ENCODE measurements at regions not wholly inside any gene's neighbourhood (a gene's known extent, or its start where the extent isn't known, plus 50 kb on each side); places are given as distances from the start of the nearest gene placed in this dataset.

GRCh38 chr2:88826399-88826798 is 134.9 kb downstream of the RPIA start:
- in situ Hi-C loops (cut with MboI; ENCODE audit: low pct_unique_long_range_greater_than_20kb in 2 of 9, low sequenced_read_pairs in 9 of 9, unreplicated experiment in 9 of 9), result no loop called here
- Histone ChIP-seq H3K4me1 (replicated peaks in 1 of 2) (no peaks in the 10 kb centered on the region), H3K4me3 (no peak overlapping the region), H3K27ac (no peak overlapping the region)
- WGBS, 10 experiments, result 7 to 64% (median 56%) methylated on average over 1 to 3 of the region's 4 CpGs; no CpG with 5 or more reads in 2 of the 10 experiments
- ATAC-seq (replicated peaks in 6 of 8), result no peak

- ATAC-seq (replicated peaks in 6 of 8), result no peak
These were observed 136.3 kb downstream of the RPIA start for GRCh38 chr2:88827821-88828220.

GRCh38 chr2:88828397-88829137 is 137.1 kb downstream of the RPIA start:
- ATAC-seq (replicated peaks in 6 of 8), result peak in 2 of 8 experiments; percentile 15 to 22
- 17 to 89% (median 73%) methylated on average over 1 to 5 of the region's 13 CpGs; no CpG with 5 or more reads in 5 of the 10 experiments for WGBS, 10 experiments
- no peak overlapping the region for H3K27ac ChIP-seq
- in situ Hi-C loops (cut with MboI; ENCODE audit: low pct_unique_long_range_greater_than_20kb in 2 of 9, low sequenced_read_pairs in 9 of 9, unreplicated experiment in 9 of 9), result no loop called here
- no peaks in the 10 kb centered on the region for H3K4me1 ChIP-seq (replicated peaks in 1 of 2)
- H3K4me3 ChIP-seq, result no peak overlapping the region

More at GRCh38 chr2:88827821-88828220, 136.3 kb downstream of the RPIA start:
- 47 to 93% (median 87%) methylated on average over 2 to 6 of the region's 6 CpGs; no CpG with 5 or more reads in 3 of the 10 experiments for WGBS, 10 experiments
- H3K4me1 ChIP-seq (replicated peaks in 1 of 2), result no peaks in the 10 kb centered on the region
- no peak overlapping the region for H3K27ac ChIP-seq
- in situ Hi-C loops (cut with MboI; ENCODE audit: low pct_unique_long_range_greater_than_20kb in 2 of 9, low sequenced_read_pairs in 9 of 9, unreplicated experiment in 9 of 9), result no loop called here
- H3K4me3 ChIP-seq, result no peak overlapping the region

GRCh38 chr2:88829607-88830463 is 138.4 kb downstream of the RPIA start:
- no peak overlapping the region for H3K4me3 ChIP-seq
- WGBS, 10 experiments, result 8 to 64% (median 35%) methylated on average over 1 to 5 of the region's 5 CpGs
- no peak for ATAC-seq (replicated peaks in 6 of 8)
- no peak overlapping the region for H3K27ac ChIP-seq
- in situ Hi-C loops (cut with MboI; ENCODE audit: low pct_unique_long_range_greater_than_20kb in 2 of 9, low sequenced_read_pairs in 9 of 9, unreplicated experiment in 9 of 9), result no loop called here
- no peaks in the 10 kb centered on the region for H3K4me1 ChIP-seq (replicated peaks in 1 of 2)

DNA sequence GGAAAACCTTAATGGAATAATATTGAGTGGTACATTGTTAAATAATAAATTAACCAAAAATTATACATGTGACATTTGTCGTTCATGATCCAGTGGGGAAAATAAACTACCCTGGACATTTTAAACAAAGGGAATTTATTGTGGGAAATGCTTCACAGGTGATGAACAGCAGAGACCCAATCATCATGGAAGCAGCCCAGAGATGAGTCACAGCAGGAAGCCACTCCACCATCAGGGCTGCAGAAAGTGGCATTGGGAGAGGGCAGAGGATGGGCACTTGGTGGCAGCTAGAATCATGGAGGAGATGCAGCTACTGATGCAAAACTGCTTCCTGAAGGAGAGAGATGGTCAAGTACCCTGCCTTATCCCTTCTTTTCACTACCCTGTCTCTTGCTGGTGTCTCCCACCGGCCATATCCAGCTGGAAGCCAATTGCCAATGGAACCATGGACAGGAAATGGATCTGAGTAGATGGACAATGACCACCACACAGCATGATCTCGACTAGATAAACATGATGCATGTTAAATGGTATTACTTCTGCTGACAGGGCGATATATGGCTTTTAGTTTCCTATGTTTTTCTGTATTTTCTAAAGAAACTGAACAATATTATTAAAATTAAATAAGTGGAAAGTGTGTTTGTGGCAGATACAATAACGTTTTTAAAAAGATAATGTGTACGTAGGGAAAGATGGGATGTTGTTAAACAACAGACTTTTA is 139.8 kb downstream of the RPIA start:
- in situ Hi-C loops (cut with MboI; ENCODE audit: low pct_unique_long_range_greater_than_20kb in 2 of 9, low sequenced_read_pairs in 9 of 9, unreplicated experiment in 9 of 9), result no loop called here
- H3K4me3 ChIP-seq, result no peak overlapping the region
- no peak for ATAC-seq (replicated peaks in 6 of 8)
- WGBS, 10 experiments, result 20 to 61% (median 37%) methylated on average over 2 to 6 of the region's 6 CpGs
- no peak overlapping the region for H3K27ac ChIP-seq
- H3K4me1 ChIP-seq (replicated peaks in 1 of 2), result no peaks in the 10 kb centered on the region

GRCh38 chr2:88831792-88832248 is 140.3 kb downstream of the RPIA start:
- Histone ChIP-seq H3K4me1 (replicated peaks in 1 of 2) (no peaks in the 10 kb centered on the region), H3K4me3 (no peak overlapping the region), H3K27ac (no peak overlapping the region)
- 0 to 100% (median 22%) methylated on average over 1 to 6 of the region's 7 CpGs; no CpG with 5 or more reads in 3 of the 10 experiments for WGBS, 10 experiments
- ATAC-seq (replicated peaks in 6 of 8), result peak in 4 of 8 experiments; percentile 62 to 96 (median 86)
- in situ Hi-C loops (cut with MboI; ENCODE audit: low pct_unique_long_range_greater_than_20kb in 2 of 9, low sequenced_read_pairs in 9 of 9, unreplicated experiment in 9 of 9), result no loop called here

GRCh38 chr2:88832311-88832991 is 141.0 kb downstream of the RPIA start:
- in situ Hi-C loops (cut with MboI; ENCODE audit: low pct_unique_long_range_greater_than_20kb in 2 of 9, low sequenced_read_pairs in 9 of 9, unreplicated experiment in 9 of 9), result no loop called here
- Histone ChIP-seq H3K4me1 (replicated peaks in 1 of 2) (no peaks in the 10 kb centered on the region), H3K4me3 (no peak overlapping the region), H3K27ac (no peak overlapping the region)
- no peak for ATAC-seq (replicated peaks in 6 of 8)
- whole genome bisulfite sequencing, 10 experiments, result 29 to 100% (median 60%) methylated on average over 1 to 5 of the region's 8 CpGs; no CpG with 5 or more reads in 3 of the 10 experiments

GRCh38 chr2:88832992-88833389 is 141.5 kb downstream of the RPIA start:
- 71 to 100% (median 88%) methylated on average over 1 of the region's 1 CpG; no CpG with 5 or more reads in 4 of the 10 experiments for WGBS, 10 experiments
- H3K4me1 ChIP-seq (replicated peaks in 1 of 2), result no peaks in the 10 kb centered on the region
- H3K4me3 ChIP-seq, result no peak overlapping the region
- ATAC-seq (replicated peaks in 6 of 8), result no peak
- H3K27ac ChIP-seq, result no peak overlapping the region
- in situ Hi-C loops (cut with MboI; ENCODE audit: low pct_unique_long_range_greater_than_20kb in 2 of 9, low sequenced_read_pairs in 9 of 9, unreplicated experiment in 9 of 9), result no loop called here

DNA sequence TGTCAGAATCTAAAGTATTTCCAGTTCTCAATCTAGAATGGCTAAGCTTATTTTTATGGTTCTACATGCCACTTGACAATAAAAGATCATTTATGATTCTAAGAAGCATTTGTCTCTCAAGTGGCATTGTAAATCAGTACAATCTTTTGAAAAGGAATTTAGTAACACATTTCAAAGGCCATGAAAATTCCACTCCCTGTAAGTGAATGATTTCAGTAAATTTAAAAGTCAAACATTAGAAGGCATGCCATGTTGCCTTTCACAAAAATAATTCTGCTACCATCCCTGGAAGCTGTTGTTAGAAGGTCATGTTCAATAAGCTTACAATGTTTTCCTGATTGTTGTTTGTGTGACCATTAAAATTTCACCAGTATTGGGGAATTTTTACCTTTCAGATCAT is 142.9 kb downstream of the RPIA start:
- in situ Hi-C loops (cut with MboI; ENCODE audit: low pct_unique_long_range_greater_than_20kb in 2 of 9, low sequenced_read_pairs in 9 of 9, unreplicated experiment in 9 of 9), result no loop called here
- H3K4me1 ChIP-seq (replicated peaks in 1 of 2), result no peaks in the 10 kb centered on the region
- no peak overlapping the region for H3K4me3 ChIP-seq
- no peak for ATAC-seq (replicated peaks in 6 of 8)
- H3K27ac ChIP-seq, result no peak overlapping the region

DNA sequence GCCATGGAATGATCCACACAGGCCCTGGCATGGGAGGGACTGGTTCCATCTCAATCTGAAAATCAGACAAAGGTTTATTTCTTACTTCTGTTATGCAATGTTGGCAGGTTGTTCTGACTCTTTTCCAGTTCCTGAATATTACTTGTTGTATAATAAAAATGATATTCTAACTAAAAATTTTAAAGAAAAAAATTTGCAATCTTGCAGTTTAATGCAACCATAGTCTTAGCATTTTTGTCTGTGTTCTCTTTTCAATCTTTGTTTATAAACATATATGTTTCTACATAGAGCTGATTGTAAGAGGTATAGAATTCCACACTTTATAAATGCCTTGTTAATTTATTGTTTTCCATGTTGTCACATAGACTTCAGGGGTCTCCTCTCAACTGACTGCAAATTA is 143.4 kb downstream of the RPIA start:
- no peak overlapping the region for H3K27ac ChIP-seq
- H3K4me1 ChIP-seq (replicated peaks in 1 of 2), result no peaks in the 10 kb centered on the region
- ATAC-seq (replicated peaks in 6 of 8), result no peak
- H3K4me3 ChIP-seq, result no peak overlapping the region
- in situ Hi-C loops (cut with MboI; ENCODE audit: low pct_unique_long_range_greater_than_20kb in 2 of 9, low sequenced_read_pairs in 9 of 9, unreplicated experiment in 9 of 9), result no loop called here

DNA sequence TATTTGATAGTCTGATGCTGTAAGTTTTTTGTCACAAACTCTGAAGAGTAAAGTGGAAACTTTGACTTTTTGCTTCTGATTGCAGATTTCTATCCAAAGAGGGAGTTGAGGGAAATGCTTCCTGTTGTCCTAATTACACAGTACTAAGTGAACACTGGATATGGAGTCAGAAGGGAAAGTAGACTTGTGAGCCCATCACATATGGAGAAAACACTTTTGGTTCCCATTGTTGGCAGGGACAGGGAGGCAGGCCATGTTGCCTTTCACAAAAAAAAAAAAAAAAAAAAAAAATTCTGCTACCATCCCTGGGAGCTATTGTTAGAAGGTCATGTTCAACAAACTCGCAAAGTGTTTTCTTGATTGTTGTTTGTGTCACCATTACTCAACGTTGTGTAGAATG is 144.3 kb downstream of the RPIA start:
- no peak overlapping the region for H3K4me3 ChIP-seq
- no peak for ATAC-seq (replicated peaks in 6 of 8)
- H3K4me1 ChIP-seq (replicated peaks in 1 of 2), result no peaks in the 10 kb centered on the region
- in situ Hi-C loops (cut with MboI; ENCODE audit: low pct_unique_long_range_greater_than_20kb in 2 of 9, low sequenced_read_pairs in 9 of 9, unreplicated experiment in 9 of 9), result no loop called here
- no peak overlapping the region for H3K27ac ChIP-seq
- 11 to 89% (median 61%) methylated on average over 1 to 2 of the region's 2 CpGs for WGBS, 10 experiments

DNA sequence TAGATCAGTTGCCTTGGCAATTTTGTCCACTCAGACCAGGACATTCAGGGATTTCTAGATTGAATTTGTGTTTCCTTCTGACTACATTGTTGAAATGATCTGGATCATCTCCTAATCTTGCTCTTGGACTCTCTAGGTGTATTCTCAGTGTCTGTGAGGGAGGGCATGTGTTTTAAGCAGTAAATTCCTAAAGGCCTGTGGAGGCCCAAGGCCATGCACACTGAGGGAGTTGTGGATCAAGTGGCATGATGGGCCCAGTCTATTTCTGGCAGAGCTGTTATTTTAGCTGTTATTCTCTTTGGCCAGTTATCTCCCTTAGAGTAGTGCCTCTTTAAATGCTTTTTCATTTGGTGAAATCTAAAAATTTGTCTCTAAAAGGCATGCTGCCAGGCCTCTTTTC is 144.9 kb downstream of the RPIA start:
- Histone ChIP-seq H3K27ac (no peak overlapping the region), H3K4me3 (no peak overlapping the region), H3K4me1 (replicated peaks in 1 of 2) (no peaks in the 10 kb centered on the region)
- in situ Hi-C loops (cut with MboI; ENCODE audit: low pct_unique_long_range_greater_than_20kb in 2 of 9, low sequenced_read_pairs in 9 of 9, unreplicated experiment in 9 of 9), result no loop called here
- no peak for ATAC-seq (replicated peaks in 6 of 8)

Data from motor neuron (in vitro differentiated cells).